Adrenal gland (tissue), 9 donors: ENCODE measurements at regions not wholly inside any gene's neighbourhood (a gene's known extent, or its start where the extent isn't known, plus 50 kb on each side); places are given as distances from the start of the nearest gene placed in this dataset.

ENCODE experiments used
- DNase-seq, 7 donors: peaks; one replicate each; pipeline ENCODE4 v3.0.0-alpha.2; 2019 to 2020
- H3K27ac ChIP-seq, 5 donors: fragments of 200-600 bp; sonication (generic) in 4 of 5; 1 replicate in 3 of 5; 2 replicates in 2 of 5; pipeline versions ENCODE4 v1.5.1 to v1.8.0; 2016 to 2020; ENCODE audit warnings: mild to moderate bottlenecking in 1 of 5
- H3K27me3 ChIP-seq: fragments of 200-600 bp; 2 replicates; pipeline ENCODE4 v1.8.0; 2021
- H3K36me3 ChIP-seq, 2 donors: fragments of 200-600 bp; replicated peaks in 1 of 2; 1 replicate in 1 of 2; 2 replicates in 1 of 2; pipeline versions ENCODE4 v1.5.1 to v1.8.0; 2018 to 2022
- H3K4me1 ChIP-seq, 2 donors: fragments of 200-600 bp; replicated peaks in 1 of 2; 1 replicate in 1 of 2; 2 replicates in 1 of 2; pipeline versions ENCODE4 v1.5.1 to v1.8.0; 2018 to 2021
- H3K4me3 ChIP-seq, 4 donors: fragments of 200-600 bp; sonication (generic) in 3 of 4; one replicate each; pipeline ENCODE4 v1.5.1; 2016 to 2018
- H3K9me3 ChIP-seq, 3 donors: fragments of 200-600 bp; sonication (generic) in 1 of 3; replicated peaks in 1 of 3; 1 replicate in 2 of 3; 2 replicates in 1 of 3; pipeline versions ENCODE4 v1.5.1 to v1.8.0; 2016 to 2021
- CTCF ChIP-seq, 6 experiments: fragments of 450-650 bp in 4 of 6; fragments of 200-600 bp in 2 of 6; sonication (generic) in 1 of 6; IDR thresholded peaks; 1 replicate in 5 of 6; 2 replicates in 1 of 6; pipeline versions ENCODE4 v1.5.1 to v1.8.0; 2016 to 2021; ENCODE audit warnings: antibody characterized with exemption in 6 of 6, mild to moderate bottlenecking in 2 of 6, moderate library complexity in 1 of 6
- POLR2A ChIP-seq, 2 donors: fragments of 450-650 bp; IDR thresholded peaks; one replicate each; pipeline ENCODE4 v1.6.1; 2017; ENCODE audit warnings: antibody characterized with exemption in 2 of 2, mild to moderate bottlenecking in 2 of 2, moderate library complexity in 1 of 2
- WGBS, 4 donors: extraction: QIAGEN DNeasy Blood & Tissue Kit in 2 of 4; methylation state at CpG; one replicate each; pipeline versions ENCODE4 v1.1.5 to v1.1.7; 2013 to 2017; 5-methylcytosine and 5-hydroxymethylcytosine counted together
- intact Hi-C, 2 donors: fragments of 100-400 bp; cut with DNase I; formaldehyde crosslinking; loops; one replicate each; pipeline versions ENCODE4 v1.14.1 to v1.15.0; 2022 to 2023
- donor health status: healthy with polysubstance abuse.
- donor health status: Bipolar disorder and iron deficiency.
- donor health status: DM: yes; HTN: yes; CAD: no.
- donor health status: DM: no; HTN: no; CAD: no.
- donor health status: DM: no; HTN: no; CAD: no.

- intact Hi-C loops = no loop called here
- DNase-seq = no peak
- H3K4me1 ChIP-seq = no peaks in the 10 kb centered on the region
- no peaks in the 10 kb centered on the region for H3K9me3 ChIP-seq
- 87 to 92% (median 90%) methylated on average over 4 of the region's 4 CpGs for whole genome bisulfite sequencing, 4 donors
- H3K27ac ChIP-seq = no peak overlapping the region
- H3K36me3 ChIP-seq = no peaks in the 10 kb centered on the region
- no peak for TF ChIP-seq CTCF (IDR thresholded peaks at IDR 0.05)
- TF ChIP-seq POLR2A (IDR thresholded peaks at IDR 0.05) = no peak
- H3K27me3 ChIP-seq = no peaks in the 10 kb centered on the region
- no peak overlapping the region for H3K4me3 ChIP-seq
Observed at GRCh38 chr4:73929278-73929677, 52.5 kb downstream of the PF4 start.

- Histone ChIP-seq H3K4me3 (no peak overlapping the region), H3K4me1 (no peaks in the 10 kb centered on the region), H3K9me3 (no peaks in the 10 kb centered on the region), H3K27ac (no peak overlapping the region), H3K27me3 (no peaks in the 10 kb centered on the region), H3K36me3 (no peaks in the 10 kb centered on the region)
- DNase-seq = no peak
- WGBS, 4 donors = 69 to 88% (median 85%) methylated on average over 1 of the region's 1 CpG
- intact Hi-C loops = no loop called here
- peak in 1 of 6 experiments; percentile 2 for TF ChIP-seq CTCF (IDR thresholded peaks at IDR 0.05)
- no peak for TF ChIP-seq POLR2A (IDR thresholded peaks at IDR 0.05)
Observed at GRCh38 chr4:73923631-73923937, 54.4 kb downstream of the CXCL1 start.

- no peak for DNase-seq
- WGBS, 4 donors = 6 to 11% (median 8%) methylated on average over 1 of the region's 1 CpG
- H3K4me1 ChIP-seq = no peaks in the 10 kb centered on the region
- no peak overlapping the region for H3K27ac ChIP-seq
- H3K27me3 ChIP-seq = no peaks in the 10 kb centered on the region
- no peak overlapping the region for H3K4me3 ChIP-seq
- peak in 5 of 6 experiments; percentile 23 to 51 (median 37) for TF ChIP-seq CTCF (IDR thresholded peaks at IDR 0.05)
- no peak for TF ChIP-seq POLR2A (IDR thresholded peaks at IDR 0.05)
- intact Hi-C loops = no loop called here
- no peaks in the 10 kb centered on the region for H3K9me3 ChIP-seq
- no peaks in the 10 kb centered on the region for H3K36me3 ChIP-seq
Observed at GRCh38 chr4:73922766-73923630, 53.8 kb downstream of the CXCL1 start.

GRCh38 chr4:73922317-73922716 lies 53.1 kb downstream of the CXCL1 start:
- Histone ChIP-seq H3K9me3 (no peaks in the 10 kb centered on the region), H3K4me1 (no peaks in the 10 kb centered on the region), H3K36me3 (no peaks in the 10 kb centered on the region), H3K27ac (no peak overlapping the region), H3K4me3 (no peak overlapping the region), H3K27me3 (no peaks in the 10 kb centered on the region)
- no peak for DNase-seq
- intact Hi-C loops = no loop called here
- TF ChIP-seq POLR2A (IDR thresholded peaks at IDR 0.05) (no peak), CTCF (IDR thresholded peaks at IDR 0.05) (no peak)
